Erythroblast (primary cell): ENCODE measurements at regions not wholly inside any gene's neighbourhood (a gene's known extent, or its start where the extent isn't known, plus 50 kb on each side); places are given as distances from the start of the nearest gene placed in this dataset.
"Not testable (repeated sequence)": the region's sequence is repeated elsewhere in the genome, so short reads cannot be mapped to it uniquely, and the experiment has no call there.

Source experiments
- DNase-seq, 2 experiments: peaks; one replicate each; lab custom pipeline; 2025; lab: John Stamatoyannopoulos, UW
- GATA1 ChIP-seq: IDR thresholded peaks from 2 replicates; pipeline ENCODE4 v1.6.1; 2011; ENCODE audit warnings: low read depth, mild to moderate bottlenecking, control low read depth, low read length, moderate library complexity
- POLR2A ChIP-seq: IDR thresholded peaks from 2 replicates; pipeline ENCODE4 v1.6.1; 2011; ENCODE audit warnings: mild to moderate bottlenecking, low read length

- no peak for DNase-seq
- TF ChIP-seq POLR2A (no peak), GATA1 (no peak)
These were observed 880.9 kb downstream of the PRIM2 start for GRCh38 chr6:58198301-58198700.

GRCh38 chr6:58237124-58237523 is 919.7 kb downstream of the PRIM2 start:
- DNase-seq: not testable (repeated sequence)

- DNase-seq: not testable (repeated sequence)
These were observed 921.0 kb downstream of the PRIM2 start for GRCh38 chr6:58238421-58238820.

GRCh38 chr6:58257625-58258024 is 940.2 kb downstream of the PRIM2 start:
- not testable (repeated sequence) for DNase-seq

- TF ChIP-seq GATA1 (no peak), POLR2A (no peak)
- no peak for DNase-seq
These were observed 972.7 kb downstream of the PRIM2 start for GRCh38 chr6:58290177-58290576.

- DNase-seq: not testable (repeated sequence)
These were observed 973.9 kb downstream of the PRIM2 start for GRCh38 chr6:58291319-58291718.

- not testable (repeated sequence) for DNase-seq
These were observed 990.5 kb downstream of the PRIM2 start for GRCh38 chr6:58307901-58308300.

- not testable (repeated sequence) for DNase-seq
These were observed 1014.7 kb downstream of the PRIM2 start for GRCh38 chr6:58332108-58332507.

- not testable (repeated sequence) for DNase-seq
These were observed 1024.9 kb downstream of the PRIM2 start for GRCh38 chr6:58342287-58342686.

GRCh38 chr6:58347534-58347933 is 1030.1 kb downstream of the PRIM2 start:
- not testable (repeated sequence) for DNase-seq

- not testable (repeated sequence) for DNase-seq
These were observed 1034.2 kb downstream of the PRIM2 start for GRCh38 chr6:58351619-58352018.

- DNase-seq: not testable (repeated sequence)
These were observed 1041.0 kb downstream of the PRIM2 start for GRCh38 chr6:58358452-58358851.

GRCh38 chr6:58365856-58366255 is 1048.4 kb downstream of the PRIM2 start:
- DNase-seq: not testable (repeated sequence)

- DNase-seq: not testable (repeated sequence)
These were observed 1089.2 kb downstream of the PRIM2 start for GRCh38 chr6:58406659-58407058.

- DNase-seq: no peak
- TF ChIP-seq GATA1: no peak
- no peak for TF ChIP-seq POLR2A
These were observed 1101.9 kb downstream of the PRIM2 start for GRCh38 chr6:58419321-58419720.
